ENCODE measurements at regions not wholly inside any gene's neighbourhood (a gene's known extent, or its start where the extent isn't known, plus 50 kb on each side); places are given as distances from the start of the nearest gene placed in this dataset.

DNA sequence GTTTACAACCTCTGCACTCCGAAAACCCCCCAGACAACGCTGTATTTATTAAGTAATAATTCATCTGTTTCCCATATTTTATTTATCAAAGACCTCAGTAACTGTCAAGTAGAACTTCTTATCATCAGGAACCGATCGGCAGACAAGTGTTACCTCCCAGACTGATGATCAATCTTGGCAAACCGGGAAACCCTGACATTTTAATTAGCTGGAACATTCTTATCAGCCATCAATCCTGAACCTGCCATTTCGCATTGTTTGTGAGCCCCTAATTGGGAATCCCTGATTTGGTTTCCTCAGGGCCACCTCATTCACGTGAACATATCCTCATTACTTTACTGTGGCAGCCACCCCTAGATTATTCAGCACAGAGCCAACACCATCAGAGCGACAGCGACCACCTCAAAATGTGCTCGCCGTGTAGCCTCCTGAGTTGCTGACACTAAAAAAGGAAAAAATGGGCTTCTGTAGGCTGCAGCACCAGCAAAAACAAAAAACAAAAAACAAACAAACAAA, 93.6 kb upstream of the SDK1 start:
- no peak overlapping the region for H3K4me3 ChIP-seq (ENCODE audit: control insufficient read depth, low read depth, low read length)
- TF ChIP-seq, protein P1, sequence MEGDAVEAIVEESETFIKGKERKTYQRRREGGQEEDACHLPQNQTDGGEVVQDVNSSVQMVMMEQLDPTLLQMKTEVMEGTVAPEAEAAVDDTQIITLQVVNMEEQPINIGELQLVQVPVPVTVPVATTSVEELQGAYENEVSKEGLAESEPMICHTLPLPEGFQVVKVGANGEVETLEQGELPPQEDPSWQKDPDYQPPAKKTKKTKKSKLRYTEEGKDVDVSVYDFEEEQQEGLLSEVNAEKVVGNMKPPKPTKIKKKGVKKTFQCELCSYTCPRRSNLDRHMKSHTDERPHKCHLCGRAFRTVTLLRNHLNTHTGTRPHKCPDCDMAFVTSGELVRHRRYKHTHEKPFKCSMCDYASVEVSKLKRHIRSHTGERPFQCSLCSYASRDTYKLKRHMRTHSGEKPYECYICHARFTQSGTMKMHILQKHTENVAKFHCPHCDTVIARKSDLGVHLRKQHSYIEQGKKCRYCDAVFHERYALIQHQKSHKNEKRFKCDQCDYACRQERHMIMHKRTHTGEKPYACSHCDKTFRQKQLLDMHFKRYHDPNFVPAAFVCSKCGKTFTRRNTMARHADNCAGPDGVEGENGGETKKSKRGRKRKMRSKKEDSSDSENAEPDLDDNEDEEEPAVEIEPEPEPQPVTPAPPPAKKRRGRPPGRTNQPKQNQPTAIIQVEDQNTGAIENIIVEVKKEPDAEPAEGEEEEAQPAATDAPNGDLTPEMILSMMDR (conservative IDR thresholded peaks at IDR 0.05; ENCODE audit: control insufficient read depth, insufficient read depth, low read depth, low read length) = no peak
- no peak for DNase-seq (ENCODE audit: low read depth)

- TF ChIP-seq, protein P1 (conservative IDR thresholded peaks at IDR 0.05; ENCODE audit: control insufficient read depth, insufficient read depth, low read depth, low read length) = no peak
- DNase-seq (ENCODE audit: low read depth) = no peak
- H3K4me3 ChIP-seq (ENCODE audit: control insufficient read depth, low read depth, low read length) = no peak overlapping the region
These were observed 90.5 kb upstream of the SDK1 start for GRCh38 chr7:3210531-3210930.

- DNase-seq (ENCODE audit: low read depth) = no peak
- no peak overlapping the region for H3K4me3 ChIP-seq (ENCODE audit: control insufficient read depth, low read depth, low read length)
- TF ChIP-seq, protein P1 (conservative IDR thresholded peaks at IDR 0.05; ENCODE audit: control insufficient read depth, insufficient read depth, low read depth, low read length) = no peak
These were observed 87.0 kb upstream of the SDK1 start for GRCh38 chr7:3214090-3214413.

DNA sequence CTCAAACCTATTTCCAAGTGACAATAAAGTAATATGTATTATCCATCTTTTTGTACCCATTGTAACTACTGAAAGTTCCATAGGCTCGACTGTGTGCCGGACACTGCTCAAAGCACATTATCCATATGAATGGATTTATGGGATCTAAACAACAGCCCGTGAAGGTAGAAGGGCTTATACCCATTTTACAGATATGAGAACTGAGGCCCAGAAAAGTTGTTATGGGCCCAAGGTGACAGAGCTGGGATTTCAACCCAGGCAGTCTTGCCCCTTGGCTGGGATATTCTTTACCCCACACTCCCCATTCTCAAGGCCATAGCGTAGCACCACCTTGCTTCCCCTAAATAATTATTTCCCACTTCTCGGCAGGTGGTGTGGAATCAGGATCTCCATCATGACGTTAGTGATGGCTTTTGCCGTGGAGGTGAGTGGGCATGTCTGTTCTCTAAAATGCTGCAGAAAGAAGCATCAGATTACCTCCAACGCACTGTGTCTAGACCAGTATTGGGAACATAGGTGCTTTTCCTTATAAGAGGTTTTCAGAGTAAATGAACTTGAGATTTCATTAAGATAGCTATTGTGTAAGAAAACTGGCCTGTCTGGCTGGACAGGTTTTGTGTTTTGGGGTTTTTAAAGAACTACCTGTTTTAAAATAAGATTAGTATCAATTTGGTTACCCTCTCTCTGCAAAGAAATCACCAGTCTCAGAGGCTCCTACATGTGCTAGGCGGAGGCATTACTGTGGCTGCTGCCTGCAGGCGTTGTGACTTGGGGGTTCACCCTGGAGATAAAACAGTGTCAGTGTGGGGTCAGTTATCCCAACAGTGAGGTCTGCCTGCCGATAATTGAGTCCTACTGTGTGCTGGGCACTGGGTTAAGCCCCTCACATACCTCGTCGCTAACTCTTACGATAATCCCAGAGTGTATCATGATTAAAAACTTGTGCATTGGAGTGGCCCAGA, 85.1 kb upstream of the SDK1 start:
- TF ChIP-seq, protein P1 (conservative IDR thresholded peaks at IDR 0.05; ENCODE audit: control insufficient read depth, insufficient read depth, low read depth, low read length) = no peak
- DNase-seq (ENCODE audit: low read depth) = no peak
- H3K4me3 ChIP-seq (ENCODE audit: control insufficient read depth, low read depth, low read length) = no peak overlapping the region

- H3K4me3 ChIP-seq (ENCODE audit: control insufficient read depth, low read depth, low read length) = no peak overlapping the region
- TF ChIP-seq, protein P1 (conservative IDR thresholded peaks at IDR 0.05; ENCODE audit: control insufficient read depth, insufficient read depth, low read depth, low read length) = no peak
- DNase-seq (ENCODE audit: low read depth) = peak; percentile 28
These were observed 83.9 kb upstream of the SDK1 start for GRCh38 chr7:3217166-3217565.

GRCh38 chr7:3218411-3219225, 82.4 kb upstream of the SDK1 start:
- DNase-seq (ENCODE audit: low read depth) = no peak
- no peak overlapping the region for H3K4me3 ChIP-seq (ENCODE audit: control insufficient read depth, low read depth, low read length)
- TF ChIP-seq, protein P1 (conservative IDR thresholded peaks at IDR 0.05; ENCODE audit: control insufficient read depth, insufficient read depth, low read depth, low read length) = no peak
